Cardiac muscle cell (in vitro differentiated cells and primary cell): ENCODE measurements at regions not wholly inside any gene's neighbourhood (a gene's known extent, or its start where the extent isn't known, plus 50 kb on each side); places are given as distances from the start of the nearest gene placed in this dataset.

Source experiments
- DNase-seq, 2 donors: peaks; one replicate each; pipeline versions ENCODE4 v3.0.0 to v3.0.0-alpha.2; 2010 to 2017; ENCODE audit warnings: low read depth in 1 of 2, low spot score in 1 of 2
- H3K27ac ChIP-seq: fragments of 200-600 bp; sonication (generic); 2 replicates; pipeline ENCODE4 v1.5.1; 2016
- H3K27me3 ChIP-seq: fragments of 200-600 bp; sonication (generic); 2 replicates; pipeline ENCODE4 v1.6.0; 2016; ENCODE audit warnings: control low read depth
- H3K36me3 ChIP-seq: fragments of 200-600 bp; sonication (generic); 2 replicates; pipeline ENCODE4 v1.5.1; 2016; ENCODE audit warnings: control low read depth
- H3K4me1 ChIP-seq: fragments of 200-600 bp; sonication (generic); 2 replicates; pipeline ENCODE4 v1.8.1; 2017; ENCODE audit warnings: low read depth, mild to moderate bottlenecking, mixed run types
- H3K4me3 ChIP-seq: fragments of 200-600 bp; sonication (generic); 2 replicates; pipeline ENCODE4 v1.5.1; 2016; ENCODE audit warnings: mild to moderate bottlenecking
- H3K9me3 ChIP-seq: fragments of 200-600 bp; sonication (generic); 2 replicates; pipeline ENCODE4 v1.5.1; 2017; ENCODE audit warnings: low read depth, mild to moderate bottlenecking, control low read depth
- CTCF ChIP-seq: IDR thresholded peaks from 2 replicates; pipeline ENCODE4 v1.5.1; 2012; ENCODE audit warnings: low read depth, mild to moderate bottlenecking, low read length

DNA sequence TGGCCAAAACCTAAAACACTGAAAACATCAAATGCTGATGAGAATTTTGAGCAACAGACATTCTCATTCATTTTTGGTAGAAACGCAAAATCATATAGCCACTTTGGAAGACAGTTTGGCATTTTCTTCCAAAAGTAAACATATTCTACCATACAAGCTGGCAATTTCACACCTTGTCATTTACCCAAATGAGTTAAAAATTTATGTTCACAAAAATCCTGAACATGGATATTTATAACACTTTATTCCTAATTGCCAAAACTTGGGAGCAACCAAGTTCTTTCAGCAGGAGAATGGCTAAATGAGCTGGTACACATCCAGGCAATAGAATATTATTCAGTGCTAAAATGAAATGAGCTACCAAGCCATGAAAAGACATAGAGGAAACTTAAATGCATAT, 1270.1 kb upstream of the ACO1 start:
- DNase-seq, result no peak
- H3K4me3 ChIP-seq, result no peak overlapping the region
- TF ChIP-seq CTCF, result no peak

DNA sequence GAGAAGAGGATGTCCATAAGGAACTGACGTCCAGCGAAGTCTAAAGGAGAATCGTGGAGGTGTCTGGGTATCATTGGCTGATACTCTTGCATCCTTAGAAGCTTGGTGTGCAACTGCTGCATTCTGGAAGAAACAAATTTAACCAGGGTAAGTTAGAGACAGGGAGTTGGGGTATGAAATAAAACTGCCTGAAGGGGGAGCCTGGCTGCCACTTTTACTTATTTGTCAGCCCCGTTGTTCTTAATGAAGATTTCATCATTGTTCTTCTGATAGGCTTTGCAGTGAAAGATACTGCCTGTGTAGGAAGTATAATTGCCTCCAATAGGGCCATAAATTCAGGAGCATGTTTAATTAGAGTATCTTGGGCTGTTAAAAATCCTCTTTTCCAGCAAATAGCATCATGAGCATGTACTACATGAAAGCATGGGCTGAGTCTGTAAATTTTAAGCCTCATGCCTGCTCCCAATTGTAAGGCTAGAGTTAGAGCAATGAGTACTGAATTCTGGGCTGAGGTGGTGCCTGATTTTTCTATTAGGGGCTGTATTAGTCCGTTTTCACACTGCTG, 1264.5 kb upstream of the ACO1 start:
- no peak overlapping the region for H3K27ac ChIP-seq
- H3K27me3 ChIP-seq, result no peaks in the 10 kb centered on the region
- H3K4me3 ChIP-seq, result no peak overlapping the region
- H3K9me3 ChIP-seq, result no peaks in the 10 kb centered on the region
- no peaks in the 10 kb centered on the region for H3K4me1 ChIP-seq
- H3K36me3 ChIP-seq, result no peaks in the 10 kb centered on the region
- DNase-seq, result peak; percentile 29 to 76
- peak; percentile 68 for TF ChIP-seq CTCF

More for the DNA sequence above, 1270.1 kb upstream of the ACO1 start:
- Histone ChIP-seq H3K27ac (no peak overlapping the region), H3K4me1 (peaks cover 6% of the 10 kb centered on the region), H3K36me3 (no peaks in the 10 kb centered on the region), H3K9me3 (no peaks in the 10 kb centered on the region), H3K27me3 (no peaks in the 10 kb centered on the region)

- no peaks in the 10 kb centered on the region for H3K9me3 ChIP-seq
- H3K27ac ChIP-seq, result no peak overlapping the region
- H3K4me1 ChIP-seq, result no peaks in the 10 kb centered on the region
- H3K4me3 ChIP-seq, result no peak overlapping the region
- no peaks in the 10 kb centered on the region for H3K36me3 ChIP-seq
- no peaks in the 10 kb centered on the region for H3K27me3 ChIP-seq
- no peak for DNase-seq
- no peak for TF ChIP-seq CTCF
Measured at GRCh38 chr9:31124389-31124788, 1260.1 kb upstream of the ACO1 start.

DNA sequence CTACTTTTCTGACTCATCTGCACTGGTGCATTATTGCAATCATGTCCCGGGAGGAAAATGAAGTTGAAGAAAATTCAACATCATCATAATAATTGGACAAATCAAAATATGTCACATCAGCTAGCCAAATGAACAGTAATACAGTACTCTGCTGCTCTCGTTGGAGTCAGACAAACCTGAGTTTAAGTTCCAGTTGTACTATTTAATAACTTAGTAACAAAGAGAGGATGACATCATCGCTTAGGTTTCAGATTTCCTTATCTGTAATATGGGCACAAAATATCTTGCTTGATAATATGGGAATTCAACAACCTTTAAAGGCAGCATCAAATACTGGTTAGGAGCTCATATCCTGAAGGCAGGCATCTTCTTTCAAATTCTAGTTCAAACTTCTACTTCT, 1248.9 kb upstream of the ACO1 start:
- Histone ChIP-seq H3K27me3 (no peaks in the 10 kb centered on the region), H3K36me3 (no peaks in the 10 kb centered on the region), H3K27ac (no peak overlapping the region), H3K4me3 (no peak overlapping the region), H3K9me3 (no peaks in the 10 kb centered on the region), H3K4me1 (no peaks in the 10 kb centered on the region)
- no peak for TF ChIP-seq CTCF
- peak in 1 of 2 donors; percentile 42 for DNase-seq

DNA sequence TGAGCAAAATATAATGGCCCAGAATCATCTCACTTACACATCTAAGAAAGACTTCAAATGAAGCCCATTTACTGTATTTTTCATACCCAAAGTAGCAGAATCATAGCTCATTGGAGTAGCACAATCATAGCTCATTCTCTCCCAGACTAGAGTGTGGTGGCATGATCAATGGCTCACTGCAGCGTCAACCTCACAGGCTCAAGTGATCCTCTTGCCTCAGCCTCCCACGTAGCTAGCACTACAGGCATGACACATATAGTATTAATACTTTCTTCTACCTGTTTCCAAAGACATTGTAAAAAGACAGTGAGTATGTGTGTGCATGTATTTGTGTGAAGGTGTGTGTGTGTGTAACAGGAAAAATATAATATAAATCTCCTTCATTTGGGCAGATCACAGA, 1247.9 kb upstream of the ACO1 start:
- H3K27me3 ChIP-seq, result no peaks in the 10 kb centered on the region
- no peak overlapping the region for H3K4me3 ChIP-seq
- TF ChIP-seq CTCF, result no peak
- H3K27ac ChIP-seq, result no peak overlapping the region
- no peaks in the 10 kb centered on the region for H3K4me1 ChIP-seq
- no peaks in the 10 kb centered on the region for H3K36me3 ChIP-seq
- no peaks in the 10 kb centered on the region for H3K9me3 ChIP-seq
- DNase-seq, result no peak
